ENCODE measurements at regions not wholly inside any gene's neighbourhood (a gene's known extent, or its start where the extent isn't known, plus 50 kb on each side); places are given as distances from the start of the nearest gene placed in this dataset.
A peak's percentile ranks its signal among the peaks of the same experiment; 100 is the strongest.

GRCh38 chr13:107223867-107224266 is 655.9 kb upstream of the ARGLU1 start:
- H3K27ac ChIP-seq, result no peak overlapping the region
- H3K36me3 ChIP-seq (ENCODE audit: insufficient read depth, low read length), result no peaks in the 10 kb centered on the region
- DNase-seq (ENCODE audit: low read depth, low spot score), result no peak
- TF ChIP-seq EZH2 (IDR thresholded peaks at IDR 0.05) (no peak), FOXP2 (optimal IDR thresholded peaks at IDR 0.05; ENCODE audit: control extremely low read depth, extremely low read length, insufficient read depth) (no peak), POLR2AphosphoS5 (IDR thresholded peaks at IDR 0.05; ENCODE audit: borderline replicate concordance, low read depth, low read length) (no peak)
- no peaks in the 10 kb centered on the region for H3K9me3 ChIP-seq (ENCODE audit: low read depth, low read length)
- no peak overlapping the region for H3K4me3 ChIP-seq
- no peak overlapping the region for H3K9ac ChIP-seq (ENCODE audit: insufficient read length)

- no peak for DNase-seq (ENCODE audit: low read depth, low spot score)
- no peaks in the 10 kb centered on the region for H3K9me3 ChIP-seq (ENCODE audit: low read depth, low read length)
Measured at GRCh38 chr13:107222597-107222996, 654.7 kb upstream of the ARGLU1 start.

GRCh38 chr13:107220245-107220644 is 652.3 kb upstream of the ARGLU1 start:
- H3K4me3 ChIP-seq, result no peak overlapping the region
- DNase-seq (ENCODE audit: low read depth, low spot score), result no peak
- H3K36me3 ChIP-seq (ENCODE audit: insufficient read depth, low read length), result no peaks in the 10 kb centered on the region
- no peaks in the 10 kb centered on the region for H3K9me3 ChIP-seq (ENCODE audit: low read depth, low read length)
- no peak overlapping the region for H3K27ac ChIP-seq
- H3K9ac ChIP-seq (ENCODE audit: insufficient read length), result no peak overlapping the region
- TF ChIP-seq POLR2AphosphoS5 (IDR thresholded peaks at IDR 0.05; ENCODE audit: borderline replicate concordance, low read depth, low read length) (no peak), FOXP2 (optimal IDR thresholded peaks at IDR 0.05; ENCODE audit: control extremely low read depth, extremely low read length, insufficient read depth) (no peak), EZH2 (IDR thresholded peaks at IDR 0.05) (no peak)

More at GRCh38 chr13:107222597-107222996, 654.7 kb upstream of the ARGLU1 start:
- Histone ChIP-seq H3K4me3 (no peak overlapping the region), H3K36me3 (ENCODE audit: insufficient read depth, low read length) (no peaks in the 10 kb centered on the region), H3K27ac (no peak overlapping the region), H3K9ac (ENCODE audit: insufficient read length) (no peak overlapping the region)
- no peak for TF ChIP-seq POLR2AphosphoS5 (IDR thresholded peaks at IDR 0.05; ENCODE audit: borderline replicate concordance, low read depth, low read length)
- TF ChIP-seq FOXP2 (optimal IDR thresholded peaks at IDR 0.05; ENCODE audit: control extremely low read depth, extremely low read length, insufficient read depth), result no peak
- no peak for TF ChIP-seq EZH2 (IDR thresholded peaks at IDR 0.05)

GRCh38 chr13:107217251-107217650 is 649.3 kb upstream of the ARGLU1 start:
- DNase-seq (ENCODE audit: low read depth, low spot score), result no peak
- no peak overlapping the region for H3K27ac ChIP-seq

GRCh38 chr13:107216046-107216755 is 648.3 kb upstream of the ARGLU1 start:
- TF ChIP-seq POLR2AphosphoS5 (IDR thresholded peaks at IDR 0.05; ENCODE audit: borderline replicate concordance, low read depth, low read length), result peak; percentile 36; the same call in 1 of the 2 replicates
- no peak for TF ChIP-seq EZH2 (IDR thresholded peaks at IDR 0.05)
- TF ChIP-seq FOXP2 (optimal IDR thresholded peaks at IDR 0.05; ENCODE audit: control extremely low read depth, extremely low read length, insufficient read depth), result peak; percentile 66
- Histone ChIP-seq H3K9me3 (ENCODE audit: low read depth, low read length) (no peaks in the 10 kb centered on the region), H3K36me3 (ENCODE audit: insufficient read depth, low read length) (no peaks in the 10 kb centered on the region), H3K9ac (ENCODE audit: insufficient read length) (no peak overlapping the region), H3K4me3 (peak overlapping the region; percentile 47), H3K27ac (no peak overlapping the region)
- peak; percentile 72 for DNase-seq (ENCODE audit: low read depth, low spot score)

More at GRCh38 chr13:107217251-107217650, 649.3 kb upstream of the ARGLU1 start:
- no peak overlapping the region for H3K4me3 ChIP-seq
- no peak for TF ChIP-seq POLR2AphosphoS5 (IDR thresholded peaks at IDR 0.05; ENCODE audit: borderline replicate concordance, low read depth, low read length)
- no peak for TF ChIP-seq EZH2 (IDR thresholded peaks at IDR 0.05)
- TF ChIP-seq FOXP2 (optimal IDR thresholded peaks at IDR 0.05; ENCODE audit: control extremely low read depth, extremely low read length, insufficient read depth), result no peak
- no peak overlapping the region for H3K9ac ChIP-seq (ENCODE audit: insufficient read length)
- H3K9me3 ChIP-seq (ENCODE audit: low read depth, low read length), result no peaks in the 10 kb centered on the region
- H3K36me3 ChIP-seq (ENCODE audit: insufficient read depth, low read length), result no peaks in the 10 kb centered on the region

- Histone ChIP-seq H3K9me3 (ENCODE audit: low read depth, low read length) (no peaks in the 10 kb centered on the region), H3K9ac (ENCODE audit: insufficient read length) (no peak overlapping the region), H3K4me3 (peak overlapping the region; percentile 74), H3K36me3 (ENCODE audit: insufficient read depth, low read length) (no peaks in the 10 kb centered on the region), H3K27ac (no peak overlapping the region)
- DNase-seq (ENCODE audit: low read depth, low spot score), result peak; percentile 66
- TF ChIP-seq POLR2AphosphoS5 (IDR thresholded peaks at IDR 0.05; ENCODE audit: borderline replicate concordance, low read depth, low read length), result peak; percentile 3; the same call in 1 of the 2 replicates
- no peak for TF ChIP-seq FOXP2 (optimal IDR thresholded peaks at IDR 0.05; ENCODE audit: control extremely low read depth, extremely low read length, insufficient read depth)
Measured at GRCh38 chr13:107211073-107211472, 643.1 kb upstream of the ARGLU1 start.

GRCh38 chr13:107210723-107211030 is 642.7 kb upstream of the ARGLU1 start:
- H3K9ac ChIP-seq (ENCODE audit: insufficient read length), result peak overlapping the region; percentile 2
- DNase-seq (ENCODE audit: low read depth, low spot score), result no peak
- no peaks in the 10 kb centered on the region for H3K36me3 ChIP-seq (ENCODE audit: insufficient read depth, low read length)
- H3K9me3 ChIP-seq (ENCODE audit: low read depth, low read length), result no peaks in the 10 kb centered on the region
- H3K4me3 ChIP-seq, result peak overlapping the region; percentile 74
- H3K27ac ChIP-seq, result no peak overlapping the region
- peak; percentile 28; the same call in 1 of the 2 replicates for TF ChIP-seq POLR2AphosphoS5 (IDR thresholded peaks at IDR 0.05; ENCODE audit: borderline replicate concordance, low read depth, low read length)
- TF ChIP-seq FOXP2 (optimal IDR thresholded peaks at IDR 0.05; ENCODE audit: control extremely low read depth, extremely low read length, insufficient read depth), result no peak

GRCh38 chr13:107209824-107210722 is 642.1 kb upstream of the ARGLU1 start:
- H3K9ac ChIP-seq (ENCODE audit: insufficient read length), result peak overlapping the region; percentile 2
- H3K36me3 ChIP-seq (ENCODE audit: insufficient read depth, low read length), result no peaks in the 10 kb centered on the region
- TF ChIP-seq EZH2 (IDR thresholded peaks at IDR 0.05) (no peak), POLR2AphosphoS5 (IDR thresholded peaks at IDR 0.05; ENCODE audit: borderline replicate concordance, low read depth, low read length) (no peak), FOXP2 (optimal IDR thresholded peaks at IDR 0.05; ENCODE audit: control extremely low read depth, extremely low read length, insufficient read depth) (no peak)
- peak overlapping the region; percentile 74 for H3K4me3 ChIP-seq
- DNase-seq (ENCODE audit: low read depth, low spot score), result no peak
- no peaks in the 10 kb centered on the region for H3K9me3 ChIP-seq (ENCODE audit: low read depth, low read length)
- no peak overlapping the region for H3K27ac ChIP-seq

Data from SK-N-MC (cell line).